ENCODE measurements at regions not wholly inside any gene's neighbourhood (a gene's known extent, or its start where the extent isn't known, plus 50 kb on each side); places are given as distances from the start of the nearest gene placed in this dataset.

DNA sequence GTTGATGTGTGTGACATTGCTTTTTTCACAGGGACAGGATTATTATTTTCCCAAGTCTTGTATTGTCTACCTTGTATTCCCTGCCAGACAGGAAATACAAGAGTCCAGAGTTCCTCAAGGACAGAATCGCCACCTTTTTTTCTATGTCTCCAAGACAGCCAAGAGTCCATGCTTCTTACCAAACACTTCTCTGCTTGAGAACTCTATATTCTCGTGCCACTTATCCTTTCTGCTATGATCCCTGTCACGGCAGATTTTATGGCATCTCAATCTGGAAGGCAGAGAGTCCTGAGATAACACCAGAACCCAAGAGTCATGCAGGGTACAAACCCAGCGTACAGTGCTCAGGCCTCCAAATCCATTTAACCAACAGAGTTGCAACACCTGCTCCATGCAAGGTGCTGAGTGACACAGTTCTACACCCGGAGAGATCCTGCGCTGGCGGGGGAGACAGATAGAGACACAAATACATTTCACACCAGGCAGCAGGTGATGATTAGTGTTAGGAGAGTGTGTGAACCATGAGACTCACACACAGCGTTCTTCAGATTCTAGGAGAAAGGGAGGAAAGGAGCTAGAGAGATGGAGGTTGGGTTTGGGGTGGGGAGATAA, 107.6 kb downstream of the NAV1 start:
- no peak for TF ChIP-seq CTCF (conservative IDR thresholded peaks at IDR 0.05; ENCODE audit: low read length)
- no peak for TF ChIP-seq EZH2phosphoT487 (IDR thresholded peaks at IDR 0.05; ENCODE audit: borderline replicate concordance, low read depth, low read length)

All from OCI-LY7 (cell line).